H7 (cell line): ENCODE measurements at regions not wholly inside any gene's neighbourhood (a gene's known extent, or its start where the extent isn't known, plus 50 kb on each side); places are given as distances from the start of the nearest gene placed in this dataset.

ENCODE experiments used
- DNase-seq: peaks from one replicate; pipeline ENCODE4 v3.0.0; 2012
- H3K27me3 ChIP-seq: 2 replicates; pipeline ENCODE4 v1.6.0; 2011; ENCODE audit warnings: mild to moderate bottlenecking, low read length; ENCODE audit not compliant: control insufficient read depth, insufficient read depth
- H3K36me3 ChIP-seq: replicated peaks from 2 replicates; pipeline ENCODE4 v1.5.1; 2011; ENCODE audit warnings: low read length; ENCODE audit not compliant: control insufficient read depth, insufficient read depth
- H3K4me3 ChIP-seq: 2 replicates; pipeline ENCODE4 v1.5.1; 2011; ENCODE audit warnings: low read depth, mild to moderate bottlenecking, control low read depth, low read length, moderate library complexity; ENCODE audit not compliant: insufficient read depth

DNA sequence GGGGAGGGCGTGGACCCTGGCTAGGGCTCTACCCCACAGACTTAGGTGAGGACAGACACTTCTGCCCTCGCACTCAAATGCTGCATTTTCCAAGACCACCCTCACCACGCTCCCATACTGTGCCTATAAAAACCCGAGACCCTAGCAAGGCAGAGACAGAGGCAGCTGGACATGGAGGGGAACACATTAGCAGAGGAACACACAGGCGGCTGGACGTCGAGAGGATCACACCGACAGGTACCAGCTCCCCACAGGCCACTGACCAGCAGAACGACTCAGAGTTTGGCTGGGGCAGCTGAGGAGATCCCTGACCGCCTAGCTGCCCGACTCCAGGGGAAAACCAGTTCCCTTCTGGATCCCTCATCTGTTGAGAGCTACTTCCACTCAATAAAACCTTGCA lies 338.2 kb upstream of the SMIM30 start:
- no peaks in the 10 kb centered on the region for H3K36me3 ChIP-seq
- no peak overlapping the region for H3K4me3 ChIP-seq
- no peaks in the 10 kb centered on the region for H3K27me3 ChIP-seq
- DNase-seq = no peak

- H3K36me3 ChIP-seq = no peaks in the 10 kb centered on the region
- H3K4me3 ChIP-seq = no peak overlapping the region
- H3K27me3 ChIP-seq = no peaks in the 10 kb centered on the region
- no peak for DNase-seq
Measured at GRCh38 chr7:113454597-113455169, 336.3 kb upstream of the SMIM30 start.

GRCh38 chr7:113452245-113452644 lies 333.9 kb upstream of the SMIM30 start:
- Histone ChIP-seq H3K4me3 (no peak overlapping the region), H3K27me3 (no peaks in the 10 kb centered on the region), H3K36me3 (no peaks in the 10 kb centered on the region)
- no peak for DNase-seq

DNA sequence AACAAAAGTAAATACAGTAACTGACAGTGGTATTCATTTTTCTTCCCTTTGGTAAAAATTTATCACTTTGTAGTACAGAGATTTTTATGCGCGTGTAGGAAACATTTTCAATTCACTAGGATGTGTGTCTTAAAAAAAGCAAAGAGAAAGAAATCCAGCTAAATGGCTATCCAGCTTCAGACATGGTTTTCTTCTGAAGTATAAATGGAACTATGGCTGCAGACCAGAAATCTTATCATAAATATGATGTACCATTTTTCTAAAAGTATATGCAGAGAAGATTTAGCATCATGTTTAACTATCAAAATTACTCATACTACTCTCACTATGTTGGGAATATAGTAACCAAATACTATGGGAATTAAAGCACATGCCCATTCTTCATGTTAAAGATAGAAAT lies 328.4 kb upstream of the SMIM30 start:
- Histone ChIP-seq H3K4me3 (no peak overlapping the region), H3K36me3 (no peaks in the 10 kb centered on the region), H3K27me3 (no peaks in the 10 kb centered on the region)
- no peak for DNase-seq

DNA sequence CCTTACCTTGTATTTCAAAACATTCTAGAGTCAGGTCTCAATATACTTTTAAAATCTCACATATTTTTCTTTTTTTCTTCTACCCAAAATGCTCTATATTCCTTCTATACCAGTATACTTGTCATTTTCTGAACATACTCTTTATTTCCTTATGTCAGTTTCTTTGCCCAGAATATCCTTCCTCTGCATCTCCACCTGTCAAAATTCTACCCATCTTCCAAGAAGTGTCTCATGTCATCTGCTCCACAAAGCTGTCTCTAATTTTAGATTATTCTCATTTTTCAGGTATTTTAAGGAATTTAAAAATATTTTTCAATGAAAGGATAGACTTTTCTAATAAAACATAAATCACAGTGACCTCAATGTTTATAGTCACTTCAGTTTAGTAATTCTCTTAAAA lies 328.0 kb upstream of the SMIM30 start:
- DNase-seq = no peak
- Histone ChIP-seq H3K36me3 (no peaks in the 10 kb centered on the region), H3K4me3 (no peak overlapping the region), H3K27me3 (no peaks in the 10 kb centered on the region)

GRCh38 chr7:113444261-113444660 lies 325.9 kb upstream of the SMIM30 start:
- no peaks in the 10 kb centered on the region for H3K36me3 ChIP-seq
- H3K27me3 ChIP-seq = no peaks in the 10 kb centered on the region
- no peak overlapping the region for H3K4me3 ChIP-seq
- DNase-seq = no peak

DNA sequence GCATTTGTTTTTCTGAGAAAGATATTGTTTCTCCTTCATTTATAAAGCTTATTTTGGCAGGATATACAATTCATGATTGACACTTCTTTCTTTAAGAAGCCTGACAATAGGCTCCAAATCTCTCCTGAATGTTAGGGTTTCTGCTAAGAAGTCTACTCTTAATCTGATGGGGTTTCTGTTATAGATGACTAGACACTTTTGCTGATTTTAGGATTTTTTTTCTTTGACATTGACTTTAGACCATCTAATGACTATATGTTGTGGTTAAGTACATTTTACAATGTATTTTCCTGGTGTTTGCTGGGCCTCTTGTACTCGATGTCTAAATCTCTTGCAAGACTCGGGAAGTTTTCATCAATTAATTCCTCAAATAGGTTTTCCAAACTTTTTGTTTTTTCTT lies 321.8 kb upstream of the SMIM30 start:
- DNase-seq = no peak
- no peaks in the 10 kb centered on the region for H3K27me3 ChIP-seq
- no peaks in the 10 kb centered on the region for H3K36me3 ChIP-seq
- no peak overlapping the region for H3K4me3 ChIP-seq

- DNase-seq = no peak
- Histone ChIP-seq H3K4me3 (no peak overlapping the region), H3K36me3 (no peaks in the 10 kb centered on the region), H3K27me3 (no peaks in the 10 kb centered on the region)
Measured at GRCh38 chr7:113431406-113431805, 313.1 kb upstream of the SMIM30 start.

DNA sequence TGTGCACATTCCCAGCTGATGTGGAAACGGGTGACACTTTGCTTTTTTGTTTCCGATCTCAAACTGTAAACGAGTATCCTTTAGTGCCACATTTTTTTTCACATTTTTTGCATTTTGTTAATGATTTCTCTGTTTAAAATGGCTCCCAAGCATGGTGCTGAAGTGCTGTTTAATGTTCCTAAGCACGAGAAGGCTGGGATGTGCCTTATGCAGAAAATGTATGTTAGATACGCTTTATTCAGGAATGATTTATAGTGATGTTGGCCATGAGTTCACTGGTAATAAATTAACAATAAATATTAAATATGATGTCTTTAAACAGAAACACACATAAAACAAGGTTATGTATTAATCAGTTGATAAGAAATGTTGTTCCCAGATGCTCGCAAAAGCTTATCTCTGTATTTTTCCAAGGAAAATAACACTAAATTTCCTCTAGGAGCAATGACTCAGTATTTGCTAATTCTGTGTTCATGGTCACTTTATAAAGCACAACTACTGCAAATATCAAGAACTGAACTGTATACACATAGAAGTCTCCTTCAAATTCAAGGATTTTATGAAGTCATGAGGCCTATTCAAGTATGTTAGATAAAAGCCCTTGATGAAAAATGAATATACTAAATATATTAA lies 305.9 kb upstream of the SMIM30 start:
- H3K27me3 ChIP-seq = no peaks in the 10 kb centered on the region
- DNase-seq = no peak
- H3K36me3 ChIP-seq = no peaks in the 10 kb centered on the region
- H3K4me3 ChIP-seq = no peak overlapping the region

DNA sequence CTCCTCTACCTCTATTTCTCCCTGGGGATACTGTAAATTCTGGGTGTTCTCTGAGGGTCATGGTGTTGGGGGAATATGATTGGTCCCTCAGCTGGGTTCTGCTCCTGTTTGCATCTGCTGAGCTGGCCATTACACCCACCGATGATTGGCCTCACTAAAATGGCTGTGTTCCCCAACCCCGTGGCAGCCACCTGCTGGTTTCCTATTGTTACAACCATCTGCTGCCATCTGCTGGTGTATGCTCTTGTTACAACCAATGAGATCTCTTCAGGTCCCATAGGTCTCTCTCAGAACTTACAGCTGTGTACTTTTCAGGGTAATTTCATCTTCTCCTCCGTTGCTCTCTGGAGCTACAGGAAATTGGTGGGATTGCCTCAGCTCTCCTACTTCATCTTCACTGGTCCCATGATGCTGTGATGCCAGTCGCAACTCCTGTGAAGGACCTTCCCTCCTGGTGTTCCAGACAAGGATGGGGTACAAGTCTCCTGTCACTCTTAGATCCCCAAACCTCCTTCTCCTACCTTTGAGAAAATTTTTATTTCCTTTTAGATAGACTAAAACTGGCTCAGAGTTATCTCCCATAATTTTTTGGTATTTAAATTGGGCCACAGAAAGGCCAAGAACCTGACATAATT lies 303.5 kb upstream of the SMIM30 start:
- Histone ChIP-seq H3K36me3 (no peaks in the 10 kb centered on the region), H3K4me3 (no peak overlapping the region), H3K27me3 (no peaks in the 10 kb centered on the region)
- peak; percentile 30 for DNase-seq

DNA sequence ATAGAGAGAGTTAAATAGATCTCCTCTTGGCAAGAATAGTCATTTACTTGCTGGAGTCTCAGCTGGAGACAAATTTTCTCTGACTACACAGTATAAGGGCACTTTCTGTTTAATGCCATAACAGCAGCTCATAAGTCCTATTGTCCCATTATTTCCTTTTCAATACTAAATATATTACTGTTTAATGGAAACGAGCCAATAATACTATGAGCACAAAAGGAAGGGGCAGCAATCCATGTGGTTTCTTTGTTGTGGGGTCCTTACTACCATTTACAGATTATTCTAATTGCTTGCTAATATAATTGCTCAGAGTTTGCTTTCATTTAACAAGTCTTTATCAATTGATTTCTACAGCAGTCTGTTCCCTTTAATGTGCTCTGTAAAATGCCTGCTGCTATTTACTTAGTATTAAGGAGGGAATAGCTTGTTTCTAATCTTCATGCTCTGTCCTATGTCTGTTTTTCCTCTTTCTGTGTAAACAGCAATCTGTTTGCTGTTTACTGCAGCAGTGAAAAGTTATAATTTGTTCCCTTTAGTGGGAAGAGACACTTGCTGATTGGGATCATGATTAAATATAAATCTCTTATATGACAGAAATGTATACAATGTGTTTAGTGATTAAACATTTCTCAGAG lies 296.2 kb upstream of the SMIM30 start:
- Histone ChIP-seq H3K27me3 (no peaks in the 10 kb centered on the region), H3K36me3 (no peaks in the 10 kb centered on the region), H3K4me3 (no peak overlapping the region)
- DNase-seq = no peak

DNA sequence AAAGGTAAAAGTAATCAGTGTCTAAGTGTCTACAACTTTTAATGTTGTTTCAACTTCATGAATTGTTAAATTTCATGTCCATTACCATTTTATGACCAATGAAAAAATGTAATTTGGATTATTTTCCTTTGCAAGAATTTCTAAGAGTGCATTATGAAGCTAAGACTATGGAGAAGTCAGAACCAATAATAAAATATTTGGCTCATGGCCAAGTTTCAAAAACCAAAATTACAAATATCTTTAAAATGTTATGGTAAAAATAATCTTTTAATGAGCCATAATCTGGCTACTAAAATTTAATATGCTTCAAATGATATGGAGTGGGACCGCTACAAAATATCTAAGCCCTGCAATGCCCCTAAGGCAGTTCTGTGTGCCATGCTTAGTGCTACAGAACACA lies 294.1 kb upstream of the SMIM30 start:
- no peak for DNase-seq

GRCh38 chr7:113410796-113411195 lies 292.4 kb upstream of the SMIM30 start:
- Histone ChIP-seq H3K36me3 (no peaks in the 10 kb centered on the region), H3K27me3 (no peaks in the 10 kb centered on the region), H3K4me3 (no peak overlapping the region)
- DNase-seq = no peak

More for the DNA sequence above, 294.1 kb upstream of the SMIM30 start:
- Histone ChIP-seq H3K4me3 (no peak overlapping the region), H3K36me3 (no peaks in the 10 kb centered on the region), H3K27me3 (no peaks in the 10 kb centered on the region)

DNA sequence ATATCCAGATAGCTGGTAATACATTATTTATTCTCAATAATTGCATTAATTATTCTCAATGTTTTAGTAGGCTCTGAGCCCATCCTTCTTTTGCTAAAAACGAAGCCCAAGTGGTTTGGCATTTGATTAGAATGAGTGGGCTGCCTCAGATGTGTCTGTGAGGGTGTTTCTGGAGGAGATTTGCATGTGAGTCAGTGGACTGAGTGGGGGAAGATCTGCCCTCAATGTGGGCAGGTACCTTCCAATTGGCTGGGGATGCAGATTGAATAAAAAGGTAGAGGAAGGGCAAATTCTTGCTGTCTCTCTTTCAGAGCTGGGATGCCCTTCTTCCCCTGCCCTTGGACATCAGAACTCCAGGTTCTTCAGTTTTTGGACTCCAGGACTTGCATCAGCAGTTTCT lies 290.6 kb upstream of the SMIM30 start:
- Histone ChIP-seq H3K36me3 (no peaks in the 10 kb centered on the region), H3K4me3 (no peak overlapping the region), H3K27me3 (no peaks in the 10 kb centered on the region)
- no peak for DNase-seq
